ENCODE measurements at regions not wholly inside any gene's neighbourhood (a gene's known extent, or its start where the extent isn't known, plus 50 kb on each side); places are given as distances from the start of the nearest gene placed in this dataset.

DNA sequence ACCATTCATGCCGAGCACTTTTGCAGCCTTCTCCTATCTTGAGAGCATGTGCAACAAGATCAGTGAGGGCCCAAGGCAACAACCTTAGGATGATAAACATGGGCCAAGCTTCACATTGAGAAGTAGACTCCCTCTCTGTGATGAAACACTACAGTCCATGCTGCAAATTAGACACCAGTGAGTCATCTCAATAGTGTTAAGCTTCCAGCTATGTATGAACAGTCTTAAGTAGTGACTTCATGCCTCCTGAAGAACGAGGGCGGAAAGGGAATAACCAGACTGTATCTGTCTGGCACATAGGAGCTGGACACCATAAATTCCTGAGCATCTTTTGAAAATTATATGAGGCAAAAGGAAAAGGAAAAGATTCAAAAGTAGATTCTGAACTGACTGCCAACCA, 309.9 kb upstream of the SLITRK1 start:
- TF ChIP-seq, protein P1, sequence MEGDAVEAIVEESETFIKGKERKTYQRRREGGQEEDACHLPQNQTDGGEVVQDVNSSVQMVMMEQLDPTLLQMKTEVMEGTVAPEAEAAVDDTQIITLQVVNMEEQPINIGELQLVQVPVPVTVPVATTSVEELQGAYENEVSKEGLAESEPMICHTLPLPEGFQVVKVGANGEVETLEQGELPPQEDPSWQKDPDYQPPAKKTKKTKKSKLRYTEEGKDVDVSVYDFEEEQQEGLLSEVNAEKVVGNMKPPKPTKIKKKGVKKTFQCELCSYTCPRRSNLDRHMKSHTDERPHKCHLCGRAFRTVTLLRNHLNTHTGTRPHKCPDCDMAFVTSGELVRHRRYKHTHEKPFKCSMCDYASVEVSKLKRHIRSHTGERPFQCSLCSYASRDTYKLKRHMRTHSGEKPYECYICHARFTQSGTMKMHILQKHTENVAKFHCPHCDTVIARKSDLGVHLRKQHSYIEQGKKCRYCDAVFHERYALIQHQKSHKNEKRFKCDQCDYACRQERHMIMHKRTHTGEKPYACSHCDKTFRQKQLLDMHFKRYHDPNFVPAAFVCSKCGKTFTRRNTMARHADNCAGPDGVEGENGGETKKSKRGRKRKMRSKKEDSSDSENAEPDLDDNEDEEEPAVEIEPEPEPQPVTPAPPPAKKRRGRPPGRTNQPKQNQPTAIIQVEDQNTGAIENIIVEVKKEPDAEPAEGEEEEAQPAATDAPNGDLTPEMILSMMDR (conservative IDR thresholded peaks at IDR 0.05) = no peak
- no peak for TF ChIP-seq EZH2 (IDR thresholded peaks at IDR 0.05; ENCODE audit: low read depth)

Measured in PC-9 (cell line).